Breast epithelium (tissue), 3 donors: ENCODE measurements at regions not wholly inside any gene's neighbourhood (a gene's known extent, or its start where the extent isn't known, plus 50 kb on each side); places are given as distances from the start of the nearest gene placed in this dataset.

Experiments used
- POLR2A ChIP-seq: fragments of 450-650 bp; IDR thresholded peaks from one replicate; pipeline ENCODE4 v1.6.1; 2016; ENCODE audit warnings: antibody characterized with exemption, mild to moderate bottlenecking, moderate library complexity
- TF ChIP-seq, protein P1 (sequence below), 3 donors: fragments of 450-650 bp; IDR thresholded peaks; one replicate each; pipeline ENCODE4 v1.5.1; 2016 to 2017; ENCODE audit warnings: antibody characterized with exemption in 3 of 3, mild to moderate bottlenecking in 3 of 3, moderate library complexity in 3 of 3

DNA sequence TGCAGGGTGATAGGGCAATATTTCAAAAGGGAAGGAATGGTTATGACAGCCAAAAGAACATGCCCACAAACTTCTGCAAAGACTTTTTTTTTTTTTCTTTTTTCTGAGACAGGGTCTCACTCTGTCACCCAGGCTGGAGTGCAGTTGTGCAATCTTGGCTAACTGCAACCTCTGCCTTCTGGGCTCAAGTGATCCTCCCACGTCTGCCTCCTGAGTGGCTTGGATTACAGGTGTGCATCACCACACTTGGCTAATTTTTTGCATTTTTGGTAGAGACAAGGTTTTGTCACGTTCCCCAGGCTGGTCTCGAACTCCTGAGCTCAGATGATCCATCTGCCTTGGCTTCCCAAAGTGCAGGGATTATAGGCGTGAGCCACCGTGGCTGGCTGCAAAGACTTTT lies 117.6 kb upstream of the ADGRF1 start:
- TF ChIP-seq, protein P1, sequence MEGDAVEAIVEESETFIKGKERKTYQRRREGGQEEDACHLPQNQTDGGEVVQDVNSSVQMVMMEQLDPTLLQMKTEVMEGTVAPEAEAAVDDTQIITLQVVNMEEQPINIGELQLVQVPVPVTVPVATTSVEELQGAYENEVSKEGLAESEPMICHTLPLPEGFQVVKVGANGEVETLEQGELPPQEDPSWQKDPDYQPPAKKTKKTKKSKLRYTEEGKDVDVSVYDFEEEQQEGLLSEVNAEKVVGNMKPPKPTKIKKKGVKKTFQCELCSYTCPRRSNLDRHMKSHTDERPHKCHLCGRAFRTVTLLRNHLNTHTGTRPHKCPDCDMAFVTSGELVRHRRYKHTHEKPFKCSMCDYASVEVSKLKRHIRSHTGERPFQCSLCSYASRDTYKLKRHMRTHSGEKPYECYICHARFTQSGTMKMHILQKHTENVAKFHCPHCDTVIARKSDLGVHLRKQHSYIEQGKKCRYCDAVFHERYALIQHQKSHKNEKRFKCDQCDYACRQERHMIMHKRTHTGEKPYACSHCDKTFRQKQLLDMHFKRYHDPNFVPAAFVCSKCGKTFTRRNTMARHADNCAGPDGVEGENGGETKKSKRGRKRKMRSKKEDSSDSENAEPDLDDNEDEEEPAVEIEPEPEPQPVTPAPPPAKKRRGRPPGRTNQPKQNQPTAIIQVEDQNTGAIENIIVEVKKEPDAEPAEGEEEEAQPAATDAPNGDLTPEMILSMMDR (IDR thresholded peaks at IDR 0.05) = no peak
- TF ChIP-seq POLR2A = no peak
